PC-3 (cell line): ENCODE measurements at regions not wholly inside any gene's neighbourhood (a gene's known extent, or its start where the extent isn't known, plus 50 kb on each side); places are given as distances from the start of the nearest gene placed in this dataset.

Experiments
- EZH2 ChIP-seq: fragments of 300-600 bp; sonication (generic); IDR thresholded peaks from one replicate; pipeline ENCODE4 v1.6.1; 2017; ENCODE audit warnings: antibody characterized with exemption, mild to moderate bottlenecking, low read length; ENCODE audit not compliant: unreplicated experiment
- TF ChIP-seq, protein P1 (sequence below): fragments of 300-600 bp; sonication (generic); conservative IDR thresholded peaks from 2 replicates; pipeline ENCODE4 v1.5.1; 2017; ENCODE audit warnings: antibody characterized with exemption, low read depth, mild to moderate bottlenecking, low read length

DNA sequence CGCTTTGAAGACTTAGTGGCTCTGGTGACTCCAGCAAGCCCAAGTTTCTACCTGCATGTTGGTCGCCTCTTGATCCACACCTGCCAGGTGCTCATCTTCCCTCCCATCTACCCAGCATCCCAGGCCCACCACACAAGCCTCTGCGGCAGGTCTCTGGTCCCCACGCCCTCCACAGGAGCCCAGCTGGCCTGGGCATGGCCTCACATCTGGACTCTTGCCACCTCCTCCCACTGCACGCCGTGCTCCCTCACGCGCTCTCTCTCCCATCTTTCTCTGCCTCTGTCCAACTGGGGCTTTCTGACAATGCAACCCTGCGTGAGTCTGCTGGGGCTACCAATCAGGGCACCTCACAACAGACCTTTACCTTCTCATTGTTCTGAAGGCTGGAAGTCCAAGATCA, 50.2 kb upstream of the FGFR2 start:
- TF ChIP-seq, protein P1, sequence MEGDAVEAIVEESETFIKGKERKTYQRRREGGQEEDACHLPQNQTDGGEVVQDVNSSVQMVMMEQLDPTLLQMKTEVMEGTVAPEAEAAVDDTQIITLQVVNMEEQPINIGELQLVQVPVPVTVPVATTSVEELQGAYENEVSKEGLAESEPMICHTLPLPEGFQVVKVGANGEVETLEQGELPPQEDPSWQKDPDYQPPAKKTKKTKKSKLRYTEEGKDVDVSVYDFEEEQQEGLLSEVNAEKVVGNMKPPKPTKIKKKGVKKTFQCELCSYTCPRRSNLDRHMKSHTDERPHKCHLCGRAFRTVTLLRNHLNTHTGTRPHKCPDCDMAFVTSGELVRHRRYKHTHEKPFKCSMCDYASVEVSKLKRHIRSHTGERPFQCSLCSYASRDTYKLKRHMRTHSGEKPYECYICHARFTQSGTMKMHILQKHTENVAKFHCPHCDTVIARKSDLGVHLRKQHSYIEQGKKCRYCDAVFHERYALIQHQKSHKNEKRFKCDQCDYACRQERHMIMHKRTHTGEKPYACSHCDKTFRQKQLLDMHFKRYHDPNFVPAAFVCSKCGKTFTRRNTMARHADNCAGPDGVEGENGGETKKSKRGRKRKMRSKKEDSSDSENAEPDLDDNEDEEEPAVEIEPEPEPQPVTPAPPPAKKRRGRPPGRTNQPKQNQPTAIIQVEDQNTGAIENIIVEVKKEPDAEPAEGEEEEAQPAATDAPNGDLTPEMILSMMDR: no peak
- no peak for TF ChIP-seq EZH2
